SK-N-MC (cell line): ENCODE measurements at regions not wholly inside any gene's neighbourhood (a gene's known extent, or its start where the extent isn't known, plus 50 kb on each side); places are given as distances from the start of the nearest gene placed in this dataset.

Experiments used
- EZH2 ChIP-seq: fragments of 200-600 bp; sonication (generic); IDR thresholded peaks from one replicate; pipeline ENCODE4 v1.6.1; 2017; ENCODE audit warnings: antibody characterized with exemption
- POLR2AphosphoS5 ChIP-seq: IDR thresholded peaks from 2 replicates; pipeline ENCODE4 v1.6.1; 2012; ENCODE audit warnings: mild to moderate bottlenecking, low read depth, low read length, borderline replicate concordance

- TF ChIP-seq POLR2AphosphoS5 (no peak), EZH2 (no peak)
These were observed 152.9 kb downstream of the INSIG2 start for GRCh38 chr2:118241128-118241527.
